Ishikawa (cell line): ENCODE measurements at regions not wholly inside any gene's neighbourhood (a gene's known extent, or its start where the extent isn't known, plus 50 kb on each side); places are given as distances from the start of the nearest gene placed in this dataset.

Experiments
- CEBPB ChIP-seq: IDR thresholded peaks from 2 replicates; pipeline ENCODE4 v1.6.1; 2012
- CREB1 ChIP-seq: IDR thresholded peaks from 2 replicates; pipeline ENCODE4 v1.6.1; 2012; ENCODE audit warnings: low read depth
- EGR1 ChIP-seq: IDR thresholded peaks from 2 replicates; pipeline ENCODE4 v1.6.1; 2012
- EP300 ChIP-seq: IDR thresholded peaks from 2 replicates; pipeline ENCODE4 v1.6.1; 2012; ENCODE audit warnings: borderline replicate concordance
- FOXM1 ChIP-seq: IDR thresholded peaks from 2 replicates; pipeline ENCODE4 v1.6.1; 2012; ENCODE audit warnings: low read depth, borderline replicate concordance
- MAX ChIP-seq: IDR thresholded peaks from 2 replicates; pipeline ENCODE4 v1.6.1; 2012
- NFIC ChIP-seq: IDR thresholded peaks from 2 replicates; pipeline ENCODE4 v1.6.1; 2012
- RAD21 ChIP-seq: IDR thresholded peaks from 2 replicates; pipeline ENCODE4 v1.6.1; 2012; ENCODE audit warnings: low read depth
- REST ChIP-seq: IDR thresholded peaks from 2 replicates; pipeline ENCODE4 v1.6.1; 2012; ENCODE audit warnings: low read depth, mild to moderate bottlenecking
- TAF1 ChIP-seq: IDR thresholded peaks from 2 replicates; pipeline ENCODE4 v1.6.1; 2012; ENCODE audit warnings: low read depth, mild to moderate bottlenecking
- TCF12 ChIP-seq: IDR thresholded peaks from 2 replicates; pipeline ENCODE4 v1.6.1; 2012; ENCODE audit warnings: low read depth
- TEAD4 ChIP-seq: IDR thresholded peaks from 2 replicates; pipeline ENCODE4 v1.6.1; 2012
- USF1 ChIP-seq: IDR thresholded peaks from 2 replicates; pipeline ENCODE4 v1.6.1; 2012
- YY1 ChIP-seq: IDR thresholded peaks from 2 replicates; pipeline ENCODE4 v1.6.1; 2012; ENCODE audit warnings: low read depth
- ZBTB7A ChIP-seq: IDR thresholded peaks from 2 replicates; pipeline ENCODE4 v1.6.1; 2012; ENCODE audit warnings: low read depth

- no peak for TF ChIP-seq CREB1
- TF ChIP-seq USF1 = no peak
- no peak for TF ChIP-seq YY1
- no peak for TF ChIP-seq NFIC
- TF ChIP-seq REST = no peak
- TF ChIP-seq TEAD4 = no peak
- TF ChIP-seq TCF12 = no peak
- no peak for TF ChIP-seq ZBTB7A
- no peak for TF ChIP-seq MAX
- TF ChIP-seq EGR1 = no peak
- TF ChIP-seq TAF1 = no peak
- TF ChIP-seq FOXM1 = no peak
- TF ChIP-seq CEBPB = no peak
- TF ChIP-seq EP300 = no peak
- no peak for TF ChIP-seq RAD21
Observed at GRCh38 chr1:37234941-37235418, 200.7 kb upstream of the GRIK3 start.

- no peak for TF ChIP-seq REST
- no peak for TF ChIP-seq ZBTB7A
Observed at GRCh38 chr1:37237948-37238347, 203.6 kb upstream of the GRIK3 start.

- no peak for TF ChIP-seq EGR1
- TF ChIP-seq EP300 = no peak
- no peak for TF ChIP-seq CEBPB
- TF ChIP-seq MAX = no peak
- TF ChIP-seq RAD21 = no peak
- TF ChIP-seq YY1 = no peak
- no peak for TF ChIP-seq FOXM1
- no peak for TF ChIP-seq TEAD4
- no peak for TF ChIP-seq TCF12
- TF ChIP-seq REST = no peak
- TF ChIP-seq NFIC = no peak
- TF ChIP-seq CREB1 = no peak
- no peak for TF ChIP-seq ZBTB7A
- TF ChIP-seq TAF1 = no peak
Observed at GRCh38 chr1:37238364-37239224, 204.3 kb upstream of the GRIK3 start.

- TF ChIP-seq ZBTB7A (no peak), USF1 (no peak), NFIC (no peak), CEBPB (no peak), TEAD4 (no peak), REST (no peak), EGR1 (no peak), TAF1 (no peak), CREB1 (no peak), RAD21 (no peak), EP300 (no peak), FOXM1 (no peak)
Observed at GRCh38 chr1:37239225-37239740, 205.0 kb upstream of the GRIK3 start.
